ENCODE measurements at regions not wholly inside any gene's neighbourhood (a gene's known extent, or its start where the extent isn't known, plus 50 kb on each side); places are given as distances from the start of the nearest gene placed in this dataset.

- DNase-seq, result no peak
Observed at GRCh38 chr6:104186831-104187230, 672.9 kb downstream of the HACE1 start.

DNA sequence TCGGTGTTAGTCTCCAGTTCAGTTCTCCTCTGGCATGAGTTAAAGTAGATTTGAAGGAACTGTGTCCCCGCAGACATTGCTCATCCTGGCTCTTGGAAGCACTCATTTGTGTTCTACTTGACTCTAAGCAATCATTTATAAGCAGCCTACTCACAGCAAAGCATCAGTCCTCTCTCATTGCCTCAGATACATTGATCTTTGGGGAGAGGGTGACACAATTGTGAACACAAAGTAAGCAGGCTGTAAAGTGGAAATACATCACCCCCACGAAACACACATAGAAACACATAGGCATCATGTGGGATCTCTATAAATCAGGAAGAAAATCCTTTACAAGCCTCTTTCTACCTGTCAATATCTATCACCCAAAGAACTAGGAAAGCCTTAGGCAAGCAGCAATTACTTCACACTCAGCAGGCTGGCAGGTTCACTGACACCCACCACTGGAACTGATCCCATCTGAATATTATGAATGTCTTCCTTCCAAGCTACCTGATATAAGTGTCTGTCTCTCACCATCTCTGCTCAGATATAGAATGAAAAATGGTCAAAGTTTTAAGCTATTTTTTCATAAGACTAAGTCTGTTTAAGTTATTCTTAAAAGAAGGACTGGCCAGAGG is 675.8 kb downstream of the HACE1 start:
- no peak for DNase-seq

DNA sequence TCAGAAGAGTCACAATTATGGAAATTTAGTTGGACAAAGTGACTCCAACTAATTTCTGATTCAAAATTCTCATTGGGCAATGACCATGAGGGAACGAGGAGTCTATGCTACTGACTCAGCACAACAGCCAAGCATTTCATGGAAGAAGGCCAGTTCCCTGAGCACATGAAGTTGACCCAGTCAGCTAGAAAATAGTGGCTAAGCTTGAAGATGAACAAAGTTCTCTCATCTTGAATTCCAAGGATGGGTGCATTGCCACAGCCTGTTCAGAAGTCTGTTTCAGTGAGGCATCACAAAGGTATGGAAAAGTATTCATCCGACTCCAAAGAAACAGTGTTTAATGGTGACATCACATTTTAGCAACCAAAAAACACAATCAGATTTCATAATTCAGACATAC is 676.9 kb downstream of the HACE1 start:
- no peak for DNase-seq

- no peak for DNase-seq
Observed at GRCh38 chr6:104173668-104174067, 686.1 kb downstream of the HACE1 start.

DNA sequence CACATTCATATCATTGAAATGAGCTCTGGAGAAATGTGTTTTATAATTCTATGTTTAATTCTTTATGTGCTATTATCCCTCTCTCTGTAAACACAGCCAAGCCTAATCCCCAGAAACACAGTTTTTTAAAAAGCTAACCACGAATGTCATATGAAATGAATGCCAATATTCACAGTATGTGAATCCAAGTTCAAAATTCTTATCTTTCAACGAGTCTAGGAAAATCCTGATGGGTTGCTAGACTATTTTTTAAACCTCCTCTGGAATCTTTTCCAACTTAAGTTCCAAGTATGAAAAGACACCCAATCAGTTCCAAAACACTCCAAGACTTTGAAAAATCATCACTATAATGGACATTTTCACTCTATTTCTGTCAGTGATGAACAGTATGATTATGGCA is 689.3 kb downstream of the HACE1 start:
- DNase-seq, result peak; percentile 71

GRCh38 chr6:104166055-104166668 is 693.6 kb downstream of the HACE1 start:
- DNase-seq, result no peak

- DNase-seq, result no peak
Observed at GRCh38 chr6:104162036-104162669, 697.6 kb downstream of the HACE1 start.

- DNase-seq, result no peak
Observed at GRCh38 chr6:104159045-104159618, 700.6 kb downstream of the HACE1 start.

GRCh38 chr6:104143757-104144156 is 716.0 kb downstream of the HACE1 start:
- no peak for DNase-seq

GRCh38 chr6:104134876-104135275 is 724.8 kb downstream of the HACE1 start:
- DNase-seq, result no peak

- no peak for DNase-seq
Observed at GRCh38 chr6:104130343-104130742, 729.4 kb downstream of the HACE1 start.

DNA sequence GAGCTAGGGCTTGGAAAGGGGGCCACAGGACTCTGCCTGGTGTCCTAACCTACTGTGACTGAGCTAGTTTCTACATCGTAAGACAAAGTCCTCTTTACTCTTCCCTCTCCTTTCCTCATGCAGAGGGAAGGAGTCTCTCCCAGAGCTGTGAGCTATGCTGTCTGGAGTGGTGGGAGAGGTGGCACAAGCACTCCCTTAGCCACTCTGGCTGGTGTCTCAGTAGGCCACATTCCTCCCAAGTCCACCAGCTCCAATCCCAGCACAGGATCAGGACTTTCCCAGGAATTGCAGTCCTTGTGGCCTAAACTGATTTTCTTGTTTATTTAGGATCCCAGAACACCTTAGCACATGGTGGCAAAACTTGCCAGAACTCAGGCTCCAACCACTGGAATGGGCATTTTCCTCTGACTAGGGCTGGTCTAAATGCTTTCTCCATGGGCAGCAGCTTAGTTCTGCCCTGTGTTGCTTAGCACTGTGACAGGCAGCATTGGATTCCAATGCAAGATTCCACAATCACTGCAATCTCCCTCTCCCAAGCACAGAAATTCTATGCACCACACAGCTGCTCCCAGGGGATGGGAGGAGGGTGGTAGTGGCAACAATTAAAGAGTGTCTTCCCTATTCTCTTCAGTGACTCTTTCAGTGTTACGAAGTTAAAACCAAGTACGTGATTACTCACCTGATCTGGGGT is 733.3 kb downstream of the HACE1 start:
- DNase-seq, result no peak

- DNase-seq, result no peak
Observed at GRCh38 chr6:104123227-104123626, 736.5 kb downstream of the HACE1 start.

DNA sequence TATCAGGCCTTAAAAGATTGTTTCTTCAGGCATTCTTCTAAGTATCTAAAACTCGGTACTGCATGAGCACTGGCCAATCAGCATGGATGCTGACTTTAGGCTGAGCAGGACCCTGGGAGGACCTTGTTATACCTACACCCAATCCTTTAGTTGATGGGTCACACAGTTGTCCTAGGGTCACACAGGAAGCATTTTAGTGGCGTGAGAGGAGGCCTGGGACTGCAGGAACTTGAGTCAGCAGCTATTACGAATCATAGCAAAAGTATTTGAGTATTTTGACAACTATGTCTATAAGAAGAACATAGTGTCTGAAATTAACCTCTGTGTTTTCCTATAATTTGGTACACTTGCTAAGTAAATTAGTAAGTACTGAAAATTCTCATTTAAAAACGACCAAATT is 741.4 kb downstream of the HACE1 start:
- DNase-seq, result no peak

DNA sequence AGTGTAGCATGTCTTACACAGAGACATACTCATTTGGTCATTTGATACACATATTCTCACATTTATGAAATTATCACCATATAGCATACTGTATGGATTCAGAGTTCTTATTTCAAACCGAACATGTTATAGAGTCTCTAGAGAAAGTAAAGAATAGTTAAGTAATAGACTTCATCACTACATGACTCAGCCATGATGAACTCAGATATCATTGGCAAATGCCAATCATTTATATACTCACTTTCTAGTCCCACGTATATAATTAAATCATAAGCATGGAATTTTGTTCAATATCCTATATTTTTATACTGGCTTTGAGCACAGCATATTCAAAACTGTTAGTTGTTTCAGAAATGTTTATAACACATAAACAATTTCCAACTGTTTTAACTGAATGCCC is 749.9 kb downstream of the HACE1 start:
- DNase-seq, result no peak

- no peak for DNase-seq
Observed at GRCh38 chr6:104108634-104109033, 751.1 kb downstream of the HACE1 start.

GRCh38 chr6:104095661-104096416 is 763.9 kb downstream of the HACE1 start:
- no peak for DNase-seq

GRCh38 chr6:104087765-104088164 is 772.0 kb downstream of the HACE1 start:
- no peak for DNase-seq

- no peak for DNase-seq
Observed at GRCh38 chr6:104068281-104068680, 791.4 kb downstream of the HACE1 start.

DNA sequence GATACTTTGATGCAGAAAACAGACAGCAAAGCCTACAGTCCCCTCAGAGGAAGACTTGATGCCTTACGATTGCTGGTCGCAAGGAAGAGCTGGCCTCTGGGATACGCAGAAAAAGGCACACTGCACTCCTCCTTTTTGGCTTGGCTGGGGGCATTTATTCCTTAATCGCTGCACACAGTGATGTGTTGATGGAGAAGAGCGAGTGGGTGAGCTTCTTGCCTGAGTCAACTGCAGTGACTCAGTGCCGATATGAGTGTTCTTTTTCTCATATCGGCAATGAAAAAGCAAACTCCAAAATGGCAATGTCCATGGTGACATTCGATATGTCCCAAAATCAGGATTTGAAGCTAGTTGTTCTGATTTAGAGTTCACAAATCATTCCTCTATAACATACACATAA is 794.8 kb downstream of the HACE1 start:
- DNase-seq, result no peak

GRCh38 chr6:104050455-104050854 is 809.3 kb downstream of the HACE1 start:
- no peak for DNase-seq

DNA sequence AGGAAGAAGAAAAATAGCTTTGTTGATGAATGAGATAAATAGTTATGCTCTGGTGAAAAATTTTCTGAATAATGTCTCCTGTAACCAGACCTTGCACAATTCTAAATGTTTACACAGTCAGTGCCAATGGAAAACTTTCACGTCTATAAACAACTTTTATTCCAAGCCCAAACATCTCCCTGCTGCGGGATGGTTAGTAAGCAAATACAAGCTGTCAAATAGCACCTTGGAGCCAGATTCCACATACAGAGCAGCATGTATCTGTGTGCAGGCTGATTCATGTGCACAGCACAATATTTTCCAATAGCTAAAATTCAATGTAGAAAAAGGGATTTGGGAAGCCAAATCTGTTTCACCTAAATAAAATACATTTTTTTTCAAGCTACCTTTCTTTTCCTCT is 813.3 kb downstream of the HACE1 start:
- no peak for DNase-seq
